H1 (cell line): ENCODE measurements at regions not wholly inside any gene's neighbourhood (a gene's known extent, or its start where the extent isn't known, plus 50 kb on each side); places are given as distances from the start of the nearest gene placed in this dataset.

Experiments
- CTCF ChIA-PET: fragments of 300-600 bp; sonication (Branson Sonifier 250); formaldehyde crosslinking; loops from one replicate; lab custom pipeline; 2021; ENCODE audit not compliant: partially characterized antibody; lab: Charles Lee
- POLR2A ChIA-PET: fragments of 300-600 bp; sonication (Branson Sonifier 250); formaldehyde crosslinking; loops from one replicate; lab custom pipeline; 2021; ENCODE audit warnings: inconsistent platforms; ENCODE audit not compliant: partially characterized antibody; lab: Charles Lee
- DNase-seq, 2 experiments: peaks; one replicate each; pipeline versions ENCODE4 v3.0.0 to v3.0.0-alpha.2; 2010 to 2022; ENCODE audit warnings: low spot score in 2 of 2, low read depth in 1 of 2, mixed read lengths in 1 of 2
- FAIRE-seq: peaks from 2 replicates; lab custom pipeline; 2011; peaks lifted over from hg19 to GRCh38; lab: Jason Lieb, UNC
- H2AFZ ChIP-seq: 2 replicates; pipeline ENCODE4 v1.8.1; 2012; ENCODE audit warnings: low read length, inconsistent platforms
- H2AK5ac ChIP-seq: 2 replicates; pipeline ENCODE4 v1.6.1; 2013; ENCODE audit warnings: low read depth, low read length
- H2BK120ac ChIP-seq: replicated peaks from 2 replicates; pipeline ENCODE3; 2013; ENCODE audit warnings: low read depth, low read length, inconsistent platforms
- H2BK12ac ChIP-seq: 2 replicates; pipeline ENCODE4 v1.6.1; 2013; ENCODE audit warnings: low read depth, low read length
- H2BK15ac ChIP-seq: 2 replicates; pipeline ENCODE4 v1.6.1; 2013; ENCODE audit warnings: low read length
- H2BK20ac ChIP-seq: 2 replicates; pipeline ENCODE4 v1.6.1; 2013; ENCODE audit warnings: low read length
- H2BK5ac ChIP-seq: 2 replicates; pipeline ENCODE4 v1.6.1; 2013; ENCODE audit warnings: low read depth, low read length
- H3K14ac ChIP-seq: 2 replicates; pipeline ENCODE4 v1.6.1; 2013; ENCODE audit warnings: inconsistent platforms; ENCODE audit not compliant: insufficient read length
- H3K18ac ChIP-seq: 2 replicates; pipeline ENCODE4 v1.6.1; 2013; ENCODE audit warnings: low read length; ENCODE audit errors: extremely low read depth
- H3K23ac ChIP-seq: 2 replicates; pipeline ENCODE4 v1.6.1; 2013; ENCODE audit warnings: inconsistent platforms; ENCODE audit not compliant: insufficient read length
- H3K23me2 ChIP-seq: 2 replicates; pipeline ENCODE4 v1.6.1; 2013; ENCODE audit warnings: low read depth, low read length
- H3K27ac ChIP-seq: 2 replicates; pipeline ENCODE4 v1.6.1; 2011; ENCODE audit warnings: low read depth, low read length, inconsistent platforms
- H3K27me3 ChIP-seq, 4 experiments: replicated peaks in 1 of 4; 1 replicate in 1 of 4; 2 replicates in 3 of 4; pipeline versions ENCODE4 v1.6.1 to v1.8.1; 2011 to 2013; ENCODE audit warnings: low read length in 3 of 4, mild to moderate bottlenecking in 3 of 4, inconsistent platforms in 2 of 4, mixed read lengths in 2 of 4, moderate library complexity in 1 of 4; ENCODE audit not compliant: control insufficient read depth in 3 of 4, insufficient read depth in 3 of 4; ENCODE audit errors: extremely low read depth in 1 of 4
- H3K36me3 ChIP-seq, 4 experiments: 2 replicates each; pipeline versions ENCODE4 v1.6.1 to v1.8.1; 2011 to 2013; ENCODE audit warnings: mild to moderate bottlenecking in 4 of 4, low read length in 3 of 4, moderate library complexity in 2 of 4, control low read depth in 1 of 4, inconsistent platforms in 1 of 4; ENCODE audit not compliant: insufficient read depth in 4 of 4, control insufficient read depth in 2 of 4
- H3K4ac ChIP-seq: replicated peaks from 2 replicates; pipeline ENCODE3; 2013; ENCODE audit warnings: low read length, low read depth, mixed read lengths, inconsistent platforms; ENCODE audit not compliant: insufficient read length
- H3K4me1 ChIP-seq, 4 experiments: replicated peaks in 1 of 4; 1 replicate in 1 of 4; 2 replicates in 3 of 4; pipeline versions ENCODE4 v1.6.1 to v1.8.1; 2011 to 2013; ENCODE audit warnings: low read length in 3 of 4, inconsistent platforms in 2 of 4, mixed read lengths in 1 of 4; ENCODE audit not compliant: insufficient read depth in 4 of 4, control insufficient read depth in 3 of 4
- H3K4me2 ChIP-seq, 2 experiments: 2 replicates each; pipeline versions ENCODE4 v1.6.1 to v1.8.1; 2011 to 2013; ENCODE audit warnings: low read depth in 2 of 2, low read length in 2 of 2, control low read depth in 1 of 2, inconsistent platforms in 1 of 2, mild to moderate bottlenecking in 1 of 2; ENCODE audit not compliant: insufficient read depth in 1 of 2
- H3K4me3 ChIP-seq, 4 experiments: fragments of 200-600, 300-600 bp in 1 of 4; sonication (generic), shearing (Covaris generic), sonication (Bioruptor Twin) in 1 of 4; 2 replicates each; pipeline versions ENCODE4 v1.5.1 to v1.8.1; 2011 to 2016; ENCODE audit warnings: low read length in 4 of 4, low read depth in 3 of 4, control low read depth in 2 of 4, inconsistent platforms in 2 of 4, mild to moderate bottlenecking in 2 of 4, mixed read lengths in 1 of 4, moderate library complexity in 1 of 4; ENCODE audit not compliant: insufficient read depth in 2 of 4; ENCODE audit errors: extremely low read depth in 1 of 4
- H3K56ac ChIP-seq: replicated peaks from 2 replicates; pipeline ENCODE3; 2013; ENCODE audit warnings: low read depth, mild to moderate bottlenecking, mixed read lengths, low read length, inconsistent platforms; ENCODE audit not compliant: insufficient read length
- H3K79me1 ChIP-seq: 2 replicates; pipeline ENCODE4 v1.6.1; 2013; ENCODE audit warnings: low read depth, low read length, control low read depth
- H3K79me2 ChIP-seq, 2 experiments: 2 replicates each; pipeline versions ENCODE4 v1.6.1 to v1.8.1; 2012 to 2013; ENCODE audit warnings: low read length in 2 of 2, mild to moderate bottlenecking in 2 of 2, inconsistent platforms in 1 of 2; ENCODE audit not compliant: insufficient read depth in 2 of 2, control insufficient read depth in 1 of 2
- H3K9ac ChIP-seq, 4 experiments: replicated peaks in 1 of 4; 1 replicate in 1 of 4; 2 replicates in 3 of 4; pipeline versions ENCODE4 v1.6.1 to v1.8.1; 2011 to 2013; ENCODE audit warnings: low read depth in 3 of 4, low read length in 3 of 4, control low read depth in 2 of 4, mild to moderate bottlenecking in 2 of 4, moderate library complexity in 2 of 4, inconsistent platforms in 1 of 4; ENCODE audit errors: extremely low read depth in 1 of 4
- H3K9me3 ChIP-seq, 2 experiments: 2 replicates each; pipeline versions ENCODE4 v1.6.1 to v1.8.1; 2012 to 2013; ENCODE audit warnings: mild to moderate bottlenecking in 2 of 2, moderate library complexity in 2 of 2, control low read depth in 1 of 2, inconsistent platforms in 1 of 2, low read depth in 1 of 2, low read length in 1 of 2, mixed read lengths in 1 of 2; ENCODE audit not compliant: insufficient read depth in 2 of 2
- H4K20me1 ChIP-seq, 2 experiments: replicated peaks in 1 of 2; 2 replicates each; pipeline versions ENCODE3 to v1.8.1; 2011 to 2013; ENCODE audit warnings: inconsistent platforms in 2 of 2, low read length in 2 of 2, mild to moderate bottlenecking in 1 of 2; ENCODE audit not compliant: insufficient read depth in 2 of 2, control insufficient read depth in 1 of 2
- H4K5ac ChIP-seq: 2 replicates; pipeline ENCODE4 v1.6.1; 2013; ENCODE audit warnings: low read length, low read depth, mixed read lengths, inconsistent platforms; ENCODE audit not compliant: insufficient read length
- H4K8ac ChIP-seq: 2 replicates; pipeline ENCODE4 v1.8.0; 2013; ENCODE audit warnings: mild to moderate bottlenecking, moderate library complexity, low read length, inconsistent platforms; ENCODE audit not compliant: insufficient read depth; ENCODE audit errors: extremely low read depth
- H4K91ac ChIP-seq: replicated peaks from 2 replicates; pipeline ENCODE3; 2013; ENCODE audit warnings: low read length, mixed read lengths, inconsistent platforms; ENCODE audit not compliant: insufficient read length
- ATF2 ChIP-seq: IDR thresholded peaks from 2 replicates; pipeline ENCODE4 v1.6.1; 2012; ENCODE audit warnings: low read length, inconsistent platforms
- BACH1 ChIP-seq: IDR thresholded peaks from 2 replicates; pipeline ENCODE4 v1.6.1; 2012; ENCODE audit warnings: low read length, improper control_type of control experiment
- CREB1 ChIP-seq: IDR thresholded peaks from 2 replicates; pipeline ENCODE4 v1.6.1; 2012; ENCODE audit warnings: inconsistent platforms
- EGR1 ChIP-seq: IDR thresholded peaks from 2 replicates; pipeline ENCODE4 v1.6.1; 2011; ENCODE audit warnings: low read depth, low read length, borderline replicate concordance
- EP300 ChIP-seq, 2 experiments: IDR thresholded peaks; 1 replicate in 1 of 2; 2 replicates in 1 of 2; pipeline ENCODE4 v1.6.1; 2011 to 2012; ENCODE audit warnings: low read depth in 2 of 2, low read length in 2 of 2, mild to moderate bottlenecking in 2 of 2, borderline replicate concordance in 1 of 2, inconsistent platforms in 1 of 2, moderate library complexity in 1 of 2
- KDM4A ChIP-seq: IDR thresholded peaks from one replicate; pipeline ENCODE4 v1.7.1; 2012; ENCODE audit warnings: low read depth, mild to moderate bottlenecking, moderate library complexity, low read length, inconsistent platforms; ENCODE audit not compliant: severe bottlenecking
- MAX ChIP-seq: IDR thresholded peaks from 2 replicates; pipeline ENCODE4 v1.6.1; 2012; ENCODE audit warnings: inconsistent platforms
- RFX5 ChIP-seq: IDR thresholded peaks from 2 replicates; pipeline ENCODE4 v1.6.1; 2011; ENCODE audit warnings: low read depth, low read length, improper control_type of control experiment, borderline replicate concordance
- SUZ12 ChIP-seq: fragments of 200-600 bp; sonication (generic); IDR thresholded peaks from 2 replicates; pipeline ENCODE4 v1.6.1; 2012; ENCODE audit warnings: mild to moderate bottlenecking, inconsistent platforms, low read length, moderate library complexity, mixed read lengths
- TBP ChIP-seq: IDR thresholded peaks from 2 replicates; pipeline ENCODE4 v1.6.1; 2011; ENCODE audit warnings: low read depth, low read length, improper control_type of control experiment
- YY1 ChIP-seq: IDR thresholded peaks from 2 replicates; pipeline ENCODE4 v1.6.1; 2011; ENCODE audit warnings: low read depth, mild to moderate bottlenecking, low read length
- WGBS, 2 experiments: shearing (Covaris generic) in 1 of 2; methylation state at CpG; one replicate each; pipeline versions ENCODE4 v1.1.6 to v1.1.7; 2013 to 2015; ENCODE audit warnings: low lambda C conversion rate in 2 of 2, mixed read lengths in 2 of 2, inconsistent platforms in 1 of 2, low coverage in 1 of 2, missing lambda C conversion rate in 1 of 2; ENCODE audit not compliant: insufficient replicate concordance in 2 of 2, insufficient coverage in 1 of 2, insufficient read length in 1 of 2; ENCODE audit errors: extremely low coverage in 1 of 2, missing lambda C conversion rate in 1 of 2; 5-methylcytosine and 5-hydroxymethylcytosine counted together

DNA sequence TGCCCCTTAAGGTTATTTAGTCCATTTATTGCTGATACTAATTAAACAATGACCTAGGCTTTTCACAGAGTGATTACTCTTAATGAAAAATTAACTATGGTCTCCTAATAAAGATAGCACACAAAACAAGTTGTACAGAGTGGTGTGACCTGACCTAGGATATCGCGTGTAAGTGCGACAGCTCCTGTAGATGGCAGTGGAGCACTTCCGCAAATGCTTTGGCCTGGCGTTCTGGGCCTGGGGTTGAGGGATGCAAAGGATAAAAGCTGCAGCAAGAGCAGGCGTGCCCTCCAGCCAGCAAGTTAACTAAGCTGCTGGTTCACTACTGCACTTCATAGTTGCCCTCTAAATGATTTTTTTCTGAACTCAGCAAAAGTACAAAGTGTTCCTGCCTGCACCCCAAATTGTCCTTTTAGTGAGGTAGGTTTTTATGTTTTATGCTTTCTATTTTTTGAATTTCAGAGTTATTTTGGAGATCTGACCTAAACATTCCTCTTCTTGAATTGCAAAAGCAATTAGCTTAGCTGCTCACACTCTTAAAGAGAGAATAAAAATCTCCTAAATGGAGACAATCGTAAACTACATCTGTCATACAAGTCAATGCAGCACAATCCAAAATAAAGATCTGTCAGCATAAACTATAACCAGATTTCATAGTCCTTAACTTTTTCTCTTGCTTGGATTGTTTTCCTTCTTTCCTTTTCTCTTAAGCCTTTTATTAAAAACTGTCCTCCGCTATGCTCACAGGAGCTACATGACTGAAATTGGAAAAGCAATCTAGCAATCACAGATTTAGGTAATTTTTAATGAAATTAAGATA lies 379.6 kb downstream of the LRIG3 start:
- Histone ChIP-seq H3K79me2 (no peaks in the 10 kb centered on the region), H3K27ac (no peak overlapping the region), H3K23me2 (no peaks in the 10 kb centered on the region), H3K4me3 (no peak overlapping the region), H3K4me1 (peaks cover 0 to 4% (median 1%) of the 10 kb centered on the region in 4 experiments; a peak in 3 of 7 replicates), H3K79me1 (no peaks in the 10 kb centered on the region), H2AFZ (no peak overlapping the region), H4K20me1 (no peaks in the 10 kb centered on the region), H4K8ac (no peak overlapping the region), H4K5ac (no peak overlapping the region), H3K18ac (no peak overlapping the region), H2AK5ac (no peak overlapping the region), H3K27me3 (no peaks in the 10 kb centered on the region), H2BK15ac (no peak overlapping the region), H3K56ac (no peak overlapping the region), H2BK5ac (no peak overlapping the region), H3K4me2 (no peak overlapping the region), H4K91ac (no peak overlapping the region), H2BK120ac (no peak overlapping the region), H3K9ac (no peak overlapping the region), H2BK12ac (no peak overlapping the region), H3K9me3 (no peaks in the 10 kb centered on the region), H3K4ac (no peak overlapping the region), H3K14ac (no peak overlapping the region), H2BK20ac (no peak overlapping the region), H3K36me3 (no peaks in the 10 kb centered on the region), H3K23ac (no peak overlapping the region)
- ChIA-PET POLR2A (interaction anchor here (0.8 kb wide), 1 partner anchor 149 kb away, joined by 3 read pairs; no protein-coding TSS in a partner anchor), CTCF (interaction anchor here (0.5 to 4.7 kb wide), 78 partner anchors 10 to 863 kb away, joined by 3 to 44 read pairs (median 4); partner anchors contain the start of gene LRIG3)
- FAIRE-seq, result peak; percentile 86
- 30% methylated on average over 8 of the region's 8 CpGs; no CpG with 5 or more reads in 1 of the 2 experiments for WGBS, 2 experiments
- DNase-seq, result peak; percentile 75 to 78
- TF ChIP-seq KDM4A, result no peak
- TF ChIP-seq TBP, result no peak
- TF ChIP-seq MAX, result 0 out of 2 replicates have a peak, but pooled peaks have one; percentile 19
- TF ChIP-seq CREB1, result peak; percentile 46; the same call in 1 of the 2 replicates
- no peak for TF ChIP-seq ATF2
- no peak for TF ChIP-seq RFX5
- TF ChIP-seq EGR1, result no peak
- no peak for TF ChIP-seq YY1
- no peak for TF ChIP-seq EP300 (IDR thresholded peaks at IDR 0.05; ENCODE audit: borderline replicate concordance in 1 of 2, low read depth in 2 of 2, low read length in 2 of 2)
- TF ChIP-seq BACH1, result no peak
- TF ChIP-seq SUZ12, result no peak
